GM21515 (cell line): ENCODE measurements at regions not wholly inside any gene's neighbourhood (a gene's known extent, or its start where the extent isn't known, plus 50 kb on each side); places are given as distances from the start of the nearest gene placed in this dataset.
"Not testable (repeated sequence)": the region's sequence is repeated elsewhere in the genome, so short reads cannot be mapped to it uniquely, and the experiment has no call there.

Experiments
- ATAC-seq: cut with Tn5 transposase; IDR thresholded peaks from one replicate; pipeline ENCODE4 v1.9.1; 2021; ENCODE audit not compliant: unreplicated experiment

DNA sequence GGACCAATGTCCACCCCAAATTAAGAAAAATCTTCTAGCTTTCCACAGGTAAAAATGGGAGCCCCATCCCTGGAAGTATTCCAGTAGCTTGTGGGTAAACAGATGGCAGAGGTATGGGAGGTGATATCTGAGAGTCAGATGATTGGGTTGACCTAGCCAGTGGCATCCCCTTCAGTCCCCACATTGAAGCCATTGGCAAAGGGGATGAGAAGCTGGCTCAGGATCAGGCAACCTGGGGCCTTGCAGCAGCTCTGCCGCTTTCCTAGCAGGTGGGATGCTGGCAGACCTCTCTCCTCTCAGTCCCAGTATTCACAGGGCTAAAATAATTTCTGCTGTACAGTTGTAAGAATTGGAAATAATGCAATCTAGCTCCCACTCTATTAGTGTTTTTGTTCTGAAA is 108.9 kb upstream of the KCNG1 start:
- no peak for ATAC-seq

DNA sequence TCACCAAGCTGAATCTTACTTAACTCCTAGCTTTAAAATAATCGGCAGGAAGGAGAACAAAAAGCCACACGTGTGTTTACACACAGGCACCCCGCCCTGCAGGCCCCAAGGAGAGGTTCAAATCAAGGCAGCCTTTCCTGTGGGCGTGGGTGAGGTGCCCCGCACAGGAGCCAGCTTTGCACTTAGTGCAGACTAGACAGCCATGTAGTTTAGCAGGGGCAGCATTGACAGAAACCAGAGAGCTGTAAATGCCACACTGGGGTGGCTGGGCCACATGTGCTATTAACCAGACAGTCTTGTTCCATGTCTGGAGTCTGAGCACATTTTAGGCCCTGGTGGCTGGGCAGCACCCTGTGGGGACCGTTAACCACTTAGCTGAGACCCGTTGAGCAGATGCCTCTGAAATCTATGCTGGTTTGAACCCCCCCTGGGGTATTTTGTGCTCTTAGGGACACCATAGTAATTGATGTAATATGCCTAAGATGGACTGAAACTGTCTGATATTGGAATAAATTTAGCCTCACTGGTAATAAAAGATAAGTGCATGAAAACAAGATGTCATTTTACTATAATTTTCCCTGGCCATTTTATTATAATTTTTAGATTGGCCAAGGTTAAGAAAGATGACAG is 106.4 kb upstream of the KCNG1 start:
- no peak for ATAC-seq

DNA sequence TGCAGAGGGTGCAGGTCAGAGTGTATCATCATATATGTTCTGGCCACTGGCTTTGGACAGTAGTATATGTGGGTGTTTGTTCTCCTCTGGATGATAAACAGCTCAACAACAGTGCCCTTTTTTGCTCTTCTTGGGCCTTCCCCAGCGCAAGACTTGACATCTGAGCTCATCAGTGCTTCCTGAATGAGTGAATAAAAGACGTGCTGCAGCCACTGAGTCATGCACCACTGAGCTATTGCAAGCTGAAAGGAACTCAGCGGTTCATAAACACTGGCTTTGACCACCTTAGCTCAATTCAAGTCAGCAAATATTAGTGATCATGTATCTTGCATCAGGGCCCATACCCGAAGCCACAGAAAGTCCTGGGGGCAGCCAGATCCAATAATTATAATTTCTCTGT is 105.3 kb upstream of the KCNG1 start:
- ATAC-seq, result no peak

- ATAC-seq, result no peak
These were observed 104.8 kb upstream of the KCNG1 start for GRCh38 chr20:51127713-51128112.

DNA sequence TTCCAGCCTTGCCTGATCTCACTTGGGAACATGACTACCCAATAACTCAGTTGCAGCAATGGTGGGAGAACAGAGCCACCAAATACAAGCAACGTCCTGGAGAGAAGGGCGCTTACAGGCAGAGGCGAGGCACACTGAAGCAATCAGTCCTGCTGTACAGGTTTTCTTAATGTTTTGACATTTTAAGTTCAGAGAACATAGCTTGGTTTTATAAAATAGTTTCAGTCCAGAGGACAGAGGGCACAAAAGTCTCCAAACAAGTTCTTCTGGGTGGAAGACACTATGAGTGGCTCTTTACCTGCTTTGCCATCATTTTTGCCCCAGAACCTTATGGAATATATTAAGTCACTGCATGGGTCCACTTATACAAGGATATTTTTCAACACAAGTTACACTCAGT is 103.4 kb upstream of the KCNG1 start:
- no peak for ATAC-seq

GRCh38 chr20:51125780-51126179 is 102.9 kb upstream of the KCNG1 start:
- no peak for ATAC-seq

DNA sequence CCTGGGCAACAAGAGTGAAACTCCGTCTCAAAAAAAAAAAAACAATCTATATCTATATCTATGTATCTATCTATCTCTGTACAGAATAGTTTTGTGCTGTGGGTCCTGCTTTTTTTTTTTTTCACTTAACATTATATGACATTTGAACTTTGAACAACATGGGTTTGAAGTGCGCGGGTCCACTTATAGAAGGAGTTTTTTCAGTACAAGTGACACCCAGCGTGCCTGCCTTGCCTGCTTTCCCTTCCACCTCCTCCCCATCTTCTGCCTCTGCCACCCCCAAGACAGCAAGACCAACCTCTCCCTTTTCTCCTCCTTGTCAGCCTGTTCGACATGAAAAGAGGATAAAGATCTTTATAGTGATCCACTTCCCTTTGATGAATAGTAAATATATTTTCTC is 102.2 kb upstream of the KCNG1 start:
- no peak for ATAC-seq

- not testable (repeated sequence) for ATAC-seq
These were observed 101.0 kb upstream of the KCNG1 start for GRCh38 chr20:51123887-51124286.

DNA sequence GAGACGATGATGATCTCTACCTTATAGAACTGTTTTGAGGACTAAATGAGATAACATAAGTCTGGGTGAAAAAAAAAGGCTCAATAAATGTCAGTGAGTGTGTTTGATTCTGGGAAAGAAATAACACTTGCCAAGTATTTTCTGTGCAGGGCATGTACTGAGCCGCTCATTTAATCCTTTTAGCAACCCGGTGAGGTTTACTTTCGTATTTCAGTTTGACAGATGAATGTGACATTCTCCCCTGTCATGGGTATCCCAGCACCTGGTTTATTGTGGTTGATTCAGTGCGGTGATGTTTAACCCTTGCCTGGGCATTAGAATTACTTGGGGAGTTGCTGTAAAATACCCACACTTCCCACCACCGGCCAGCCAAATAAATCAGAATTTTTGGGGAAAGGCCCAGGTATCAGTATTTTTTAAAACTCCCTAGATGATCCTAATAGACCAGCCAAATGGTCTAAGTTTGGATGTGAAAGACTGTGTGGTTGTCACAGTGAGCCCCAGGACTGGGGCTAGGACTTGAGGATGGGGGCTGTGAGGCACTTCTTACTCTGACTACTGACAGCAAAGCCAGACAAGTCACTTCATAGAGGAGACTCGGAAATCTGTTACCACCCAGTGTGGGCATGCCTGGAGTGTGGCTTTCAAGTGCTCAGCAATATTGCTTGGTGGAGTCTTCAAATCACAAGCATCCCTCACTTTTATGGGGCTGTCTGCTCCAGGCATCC is 100.2 kb upstream of the KCNG1 start:
- ATAC-seq, result no peak

GRCh38 chr20:51121901-51122412 is 99.0 kb upstream of the KCNG1 start:
- no peak for ATAC-seq

GRCh38 chr20:51121272-51121671 is 98.4 kb upstream of the KCNG1 start:
- ATAC-seq, result no peak

DNA sequence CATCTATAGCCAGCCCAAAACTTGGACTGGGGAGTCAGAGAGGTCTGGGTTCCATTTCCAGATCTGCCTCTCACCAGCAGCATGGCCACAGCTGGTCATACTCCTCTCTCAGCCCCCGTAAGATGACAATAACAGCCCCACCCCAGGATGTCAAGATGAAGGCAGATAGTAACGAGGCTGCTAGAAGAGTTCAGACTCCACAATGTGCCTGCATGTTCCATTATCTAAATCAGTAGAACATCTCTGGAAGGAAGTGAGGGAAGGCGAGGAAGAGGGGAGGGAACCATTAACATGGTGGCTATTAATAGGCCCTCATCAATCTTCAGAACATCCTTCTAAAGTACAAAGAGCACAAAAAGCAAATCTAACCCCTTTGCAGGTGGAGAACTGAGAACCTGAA is 98.0 kb upstream of the KCNG1 start:
- no peak for ATAC-seq

DNA sequence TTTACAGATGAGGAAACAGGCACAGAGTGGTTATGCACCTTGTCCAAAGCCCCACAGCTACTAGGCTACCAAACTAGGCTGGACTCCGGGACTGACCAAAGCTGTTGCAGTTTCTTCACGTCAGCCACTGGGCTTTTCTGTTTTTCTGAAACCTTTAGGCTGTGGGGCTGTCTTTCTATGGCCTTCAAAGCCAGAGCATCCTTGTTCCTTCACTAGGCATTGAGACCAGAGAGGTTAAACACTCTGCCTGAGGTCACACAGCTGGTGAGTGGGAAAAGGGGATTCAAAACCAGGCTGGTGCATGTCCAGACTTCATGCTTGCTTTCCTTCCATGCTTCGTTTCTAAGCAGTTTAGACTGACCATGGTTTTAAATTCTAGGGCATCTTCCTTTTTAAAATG is 97.5 kb upstream of the KCNG1 start:
- no peak for ATAC-seq

DNA sequence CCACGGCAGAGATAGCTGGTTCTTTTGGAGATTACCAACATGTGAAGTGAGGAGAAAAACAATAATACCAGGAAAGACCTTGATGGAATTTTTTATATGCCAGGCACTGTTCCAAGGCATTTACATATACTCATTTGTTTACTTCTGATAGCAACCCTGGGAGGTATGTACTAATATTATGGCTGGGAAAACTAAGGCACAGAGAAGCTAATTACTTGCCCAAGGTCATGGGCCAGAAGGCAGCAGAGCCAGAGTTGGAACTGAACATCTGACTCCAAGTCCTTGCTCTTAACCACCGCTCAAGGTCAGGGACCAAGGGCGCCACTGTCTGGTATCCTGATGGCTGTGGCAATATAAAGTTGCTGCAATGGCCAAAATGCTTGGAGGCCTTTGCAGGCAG is 97.0 kb upstream of the KCNG1 start:
- no peak for ATAC-seq

GRCh38 chr20:51118985-51119527 is 96.1 kb upstream of the KCNG1 start:
- ATAC-seq, result no peak

GRCh38 chr20:51118216-51118615 is 95.3 kb upstream of the KCNG1 start:
- ATAC-seq, result no peak

GRCh38 chr20:51116765-51117686 is 94.1 kb upstream of the KCNG1 start:
- no peak for ATAC-seq

DNA sequence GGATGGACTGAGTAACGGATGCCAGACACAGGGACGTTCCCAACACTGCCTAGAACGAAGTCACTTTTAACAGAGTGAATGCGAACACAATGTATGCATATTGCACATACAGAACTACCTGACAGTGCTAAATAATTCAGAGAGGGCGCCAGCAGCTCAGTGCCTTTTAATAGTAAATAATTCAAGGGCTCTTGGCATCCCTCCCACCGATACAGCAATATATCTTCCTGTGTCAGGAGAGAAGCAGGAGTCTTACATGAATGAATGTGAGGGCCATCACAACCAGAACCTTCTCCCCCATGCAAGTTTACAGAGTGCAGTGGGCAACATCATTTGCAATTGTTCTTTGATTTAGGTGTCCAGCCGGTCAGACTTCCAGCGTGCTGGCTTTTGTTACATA is 88.4 kb upstream of the KCNG1 start:
- ATAC-seq, result no peak

DNA sequence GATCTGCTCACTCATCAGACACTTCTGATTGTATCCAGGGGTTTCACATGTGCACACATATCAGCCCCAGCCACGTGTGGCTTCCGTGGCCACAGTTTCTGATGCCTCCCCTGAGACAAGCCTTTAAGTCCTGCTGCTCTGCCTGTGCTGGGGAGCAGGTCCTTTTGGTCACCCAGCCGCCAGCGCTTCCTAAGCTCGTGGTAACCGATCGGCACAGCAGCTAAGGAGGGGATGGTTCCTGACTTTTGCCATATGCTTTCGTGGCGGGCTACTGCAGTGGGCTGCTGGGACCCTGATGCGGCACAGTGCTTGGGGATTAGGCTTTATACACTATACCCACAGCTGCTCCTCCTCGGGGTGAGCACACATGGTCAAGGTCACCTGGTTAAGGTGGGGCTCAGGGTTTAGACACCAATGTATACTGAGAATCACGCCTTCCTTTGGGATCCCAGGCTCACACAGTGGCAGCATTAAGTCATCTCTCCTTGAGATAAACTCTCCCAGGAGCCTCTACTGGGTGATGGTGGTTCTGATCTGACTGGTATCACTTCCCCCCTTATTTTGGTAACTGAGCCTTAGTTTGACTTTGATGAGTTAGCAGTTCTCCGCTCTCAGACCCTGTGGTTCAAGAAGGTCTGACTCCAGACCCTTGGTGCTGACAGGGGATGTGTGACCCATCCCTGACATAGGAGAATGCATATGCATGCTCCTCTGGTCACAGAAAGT is 85.9 kb upstream of the KCNG1 start:
- no peak for ATAC-seq

- no peak for ATAC-seq
These were observed 83.1 kb upstream of the KCNG1 start for GRCh38 chr20:51106011-51106410.
